H1 (cell line): ENCODE measurements at regions not wholly inside any gene's neighbourhood (a gene's known extent, or its start where the extent isn't known, plus 50 kb on each side); places are given as distances from the start of the nearest gene placed in this dataset.

ENCODE experiments used
- ATF2 ChIP-seq: IDR thresholded peaks from 2 replicates; pipeline ENCODE4 v1.6.1; 2012; ENCODE audit warnings: low read length, inconsistent platforms
- KDM5A ChIP-seq: fragments of 200-600 bp; IDR thresholded peaks from 2 replicates; pipeline ENCODE4 v1.7.1; 2012; ENCODE audit warnings: mild to moderate bottlenecking, low read length, inconsistent platforms, mixed read lengths

- TF ChIP-seq ATF2, result no peak
- TF ChIP-seq KDM5A, result no peak
- TF ChIP-seq, all 59 proteins: peak for 0
Measured at GRCh38 chr6:4586469-4586859, 189.7 kb upstream of the CDYL start (continued).
